Large intestine (tissue), 3 donors: ENCODE measurements at regions not wholly inside any gene's neighbourhood (a gene's known extent, or its start where the extent isn't known, plus 50 kb on each side); places are given as distances from the start of the nearest gene placed in this dataset.

Experiments used
- DNase-seq, 2 donors: peaks; one replicate each; pipeline versions ENCODE4 v3.0.0 to v3.0.0-alpha.2; 2013
- H3K27ac ChIP-seq: one replicate; pipeline ENCODE4 v1.5.1; 2013; ENCODE audit warnings: low read length
- H3K27me3 ChIP-seq: 2 replicates; pipeline ENCODE4 v1.6.1; 2013; ENCODE audit warnings: low read length; ENCODE audit not compliant: control insufficient read depth, insufficient read depth
- H3K36me3 ChIP-seq: 2 replicates; pipeline ENCODE4 v1.6.1; 2013; ENCODE audit warnings: low read length; ENCODE audit not compliant: control insufficient read depth, insufficient read depth
- H3K4me1 ChIP-seq: one replicate; pipeline ENCODE4 v1.6.1; 2013; ENCODE audit warnings: low read length; ENCODE audit not compliant: control insufficient read depth, insufficient read depth
- H3K4me3 ChIP-seq: one replicate; pipeline ENCODE4 v1.5.1; 2013; ENCODE audit warnings: low read length
- H3K9me3 ChIP-seq: one replicate; pipeline ENCODE4 v1.6.1; 2013; ENCODE audit warnings: mild to moderate bottlenecking, low read depth, low read length, moderate library complexity; ENCODE audit not compliant: control insufficient read depth
- WGBS: methylation state at CpG from one replicate; pipeline ENCODE4 v1.1.5; 2013; ENCODE audit warnings: low lambda C conversion rate; ENCODE audit not compliant: insufficient coverage; 5-methylcytosine and 5-hydroxymethylcytosine counted together

- Histone ChIP-seq H3K4me1 (no peaks in the 10 kb centered on the region), H3K9me3 (no peaks in the 10 kb centered on the region), H3K4me3 (no peak overlapping the region), H3K36me3 (no peaks in the 10 kb centered on the region), H3K27me3 (no peaks in the 10 kb centered on the region), H3K27ac (no peak overlapping the region)
- no peak for DNase-seq
- 100% methylated on average over 1 of the region's 4 CpGs for WGBS
These were observed 140.2 kb upstream of the MIR17HG start for GRCh38 chr13:91207261-91207660.

- Histone ChIP-seq H3K9me3 (no peaks in the 10 kb centered on the region), H3K27me3 (no peaks in the 10 kb centered on the region), H3K4me1 (no peaks in the 10 kb centered on the region), H3K36me3 (no peaks in the 10 kb centered on the region), H3K4me3 (no peak overlapping the region), H3K27ac (no peak overlapping the region)
- WGBS: 56% methylated on average over 1 of the region's 3 CpGs
- DNase-seq: no peak
These were observed 136.0 kb upstream of the MIR17HG start for GRCh38 chr13:91211510-91211909.

GRCh38 chr13:91212231-91212630 is 135.3 kb upstream of the MIR17HG start:
- no peaks in the 10 kb centered on the region for H3K36me3 ChIP-seq
- H3K4me1 ChIP-seq: no peaks in the 10 kb centered on the region
- no peak overlapping the region for H3K27ac ChIP-seq
- no peak for DNase-seq
- no peaks in the 10 kb centered on the region for H3K9me3 ChIP-seq
- H3K4me3 ChIP-seq: no peak overlapping the region
- no peaks in the 10 kb centered on the region for H3K27me3 ChIP-seq
- 69% methylated on average over 3 of the region's 5 CpGs for WGBS

- Histone ChIP-seq H3K27ac (no peak overlapping the region), H3K4me3 (no peak overlapping the region), H3K9me3 (no peaks in the 10 kb centered on the region), H3K4me1 (no peaks in the 10 kb centered on the region), H3K36me3 (no peaks in the 10 kb centered on the region), H3K27me3 (no peaks in the 10 kb centered on the region)
- WGBS: 67% methylated on average over 1 of the region's 2 CpGs
- DNase-seq: no peak
These were observed 133.5 kb upstream of the MIR17HG start for GRCh38 chr13:91214031-91214430.

GRCh38 chr13:91216928-91217700 is 130.4 kb upstream of the MIR17HG start:
- Histone ChIP-seq H3K4me3 (no peak overlapping the region), H3K9me3 (no peaks in the 10 kb centered on the region), H3K27me3 (no peaks in the 10 kb centered on the region), H3K4me1 (no peaks in the 10 kb centered on the region), H3K36me3 (no peaks in the 10 kb centered on the region), H3K27ac (no peak overlapping the region)
- no peak for DNase-seq
- 45% methylated on average over 3 of the region's 12 CpGs for WGBS

- Histone ChIP-seq H3K4me3 (no peak overlapping the region), H3K36me3 (no peaks in the 10 kb centered on the region), H3K27me3 (no peaks in the 10 kb centered on the region), H3K27ac (no peak overlapping the region), H3K4me1 (no peaks in the 10 kb centered on the region), H3K9me3 (no peaks in the 10 kb centered on the region)
- WGBS: 80% methylated on average over 1 of the region's 1 CpG
- DNase-seq: no peak
These were observed 128.3 kb upstream of the MIR17HG start for GRCh38 chr13:91219201-91219600.

GRCh38 chr13:91220872-91221271 is 126.6 kb upstream of the MIR17HG start:
- DNase-seq: no peak
- Histone ChIP-seq H3K36me3 (no peaks in the 10 kb centered on the region), H3K9me3 (no peaks in the 10 kb centered on the region), H3K27me3 (no peaks in the 10 kb centered on the region), H3K4me3 (no peak overlapping the region), H3K4me1 (no peaks in the 10 kb centered on the region), H3K27ac (no peak overlapping the region)
- WGBS: 60% methylated on average over 1 of the region's 1 CpG

- no peaks in the 10 kb centered on the region for H3K4me1 ChIP-seq
- 100% methylated on average over 1 of the region's 1 CpG for WGBS
- no peak overlapping the region for H3K27ac ChIP-seq
- no peaks in the 10 kb centered on the region for H3K27me3 ChIP-seq
- no peaks in the 10 kb centered on the region for H3K9me3 ChIP-seq
- no peaks in the 10 kb centered on the region for H3K36me3 ChIP-seq
- no peak for DNase-seq
- H3K4me3 ChIP-seq: no peak overlapping the region
These were observed 119.4 kb upstream of the MIR17HG start for GRCh38 chr13:91228108-91228507.

- no CpG with 5 or more reads among the region's 1 CpG for WGBS
- no peaks in the 10 kb centered on the region for H3K36me3 ChIP-seq
- no peak overlapping the region for H3K27ac ChIP-seq
- no peak for DNase-seq
- H3K27me3 ChIP-seq: no peaks in the 10 kb centered on the region
- no peaks in the 10 kb centered on the region for H3K9me3 ChIP-seq
- no peaks in the 10 kb centered on the region for H3K4me1 ChIP-seq
- no peak overlapping the region for H3K4me3 ChIP-seq
These were observed 118.5 kb upstream of the MIR17HG start for GRCh38 chr13:91228940-91229339.

- Histone ChIP-seq H3K9me3 (no peaks in the 10 kb centered on the region), H3K4me3 (no peak overlapping the region), H3K27ac (no peak overlapping the region), H3K4me1 (no peaks in the 10 kb centered on the region), H3K27me3 (no peaks in the 10 kb centered on the region), H3K36me3 (no peaks in the 10 kb centered on the region)
- no peak for DNase-seq
These were observed 114.8 kb upstream of the MIR17HG start for GRCh38 chr13:91232716-91233115.

- no peak overlapping the region for H3K4me3 ChIP-seq
- H3K4me1 ChIP-seq: no peaks in the 10 kb centered on the region
- no peaks in the 10 kb centered on the region for H3K27me3 ChIP-seq
- no peak for DNase-seq
- H3K9me3 ChIP-seq: no peaks in the 10 kb centered on the region
- no peak overlapping the region for H3K27ac ChIP-seq
- H3K36me3 ChIP-seq: no peaks in the 10 kb centered on the region
- WGBS: 84% methylated on average over 2 of the region's 3 CpGs
These were observed 114.2 kb upstream of the MIR17HG start for GRCh38 chr13:91233291-91233690.
